Osteoblast (primary cell): ENCODE measurements at regions not wholly inside any gene's neighbourhood (a gene's known extent, or its start where the extent isn't known, plus 50 kb on each side); places are given as distances from the start of the nearest gene placed in this dataset.

ENCODE experiments used
- DNase-seq: peaks from one replicate; pipeline ENCODE4 v3.0.0; 2011; ENCODE audit warnings: low spot score, mixed read lengths; ENCODE audit not compliant: insufficient read length; ENCODE audit errors: missing footprints
- H2AFZ ChIP-seq: 2 replicates; pipeline ENCODE4 v1.6.0; 2011; ENCODE audit warnings: mild to moderate bottlenecking, low read length
- H3K27ac ChIP-seq: 2 replicates; pipeline ENCODE4 v1.5.1; 2011; ENCODE audit warnings: mild to moderate bottlenecking, low read depth, low read length, moderate library complexity
- H3K27me3 ChIP-seq: 2 replicates; pipeline ENCODE4 v1.6.0; 2012; ENCODE audit warnings: mild to moderate bottlenecking, control low read depth, inconsistent platforms, low read length, moderate library complexity; ENCODE audit not compliant: insufficient read depth
- H3K36me3 ChIP-seq: 2 replicates; pipeline ENCODE4 v1.5.1; 2011; ENCODE audit warnings: mild to moderate bottlenecking, low read length, control low read depth, moderate library complexity; ENCODE audit not compliant: insufficient read depth
- H3K4me1 ChIP-seq: 2 replicates; pipeline ENCODE4 v1.5.1; 2011; ENCODE audit warnings: mild to moderate bottlenecking, low read length, control low read depth, moderate library complexity; ENCODE audit not compliant: insufficient read depth
- H3K4me2 ChIP-seq: 2 replicates; pipeline ENCODE4 v1.6.0; 2011; ENCODE audit warnings: mild to moderate bottlenecking, low read length; ENCODE audit not compliant: insufficient read depth
- H3K4me3 ChIP-seq: fragments of 200-600 bp; sonication (generic); 3 replicates; pipeline ENCODE4 v1.5.1; 2012; ENCODE audit warnings: mild to moderate bottlenecking, low read length, inconsistent platforms; ENCODE audit not compliant: insufficient read depth
- H3K79me2 ChIP-seq: 2 replicates; pipeline ENCODE4 v1.6.0; 2012; ENCODE audit warnings: mild to moderate bottlenecking, low read length, control low read depth, inconsistent platforms; ENCODE audit not compliant: insufficient read depth
- H3K9me3 ChIP-seq: 2 replicates; pipeline ENCODE4 v1.5.1; 2011; ENCODE audit warnings: low read depth, low read length, control low read depth
- H4K20me1 ChIP-seq: 2 replicates; pipeline ENCODE4 v1.6.0; 2012; ENCODE audit warnings: mild to moderate bottlenecking, low read length, control low read depth; ENCODE audit not compliant: insufficient read depth
- CTCF ChIP-seq: IDR thresholded peaks from 2 replicates; pipeline ENCODE4 v1.5.1; 2011; ENCODE audit warnings: mild to moderate bottlenecking, low read depth, low read length, moderate library complexity; ENCODE audit errors: extremely low read depth

GRCh38 chr11:120037111-120037510 lies 100.8 kb downstream of the TRIM29 start:
- Histone ChIP-seq H3K4me1 (no peaks in the 10 kb centered on the region), H4K20me1 (no peaks in the 10 kb centered on the region), H3K27ac (no peak overlapping the region), H3K27me3 (no peaks in the 10 kb centered on the region), H3K36me3 (no peaks in the 10 kb centered on the region), H3K79me2 (no peaks in the 10 kb centered on the region), H2AFZ (no peak overlapping the region), H3K9me3 (no peaks in the 10 kb centered on the region), H3K4me3 (no peak overlapping the region), H3K4me2 (no peak overlapping the region)
- TF ChIP-seq CTCF: no peak
- DNase-seq: no peak

GRCh38 chr11:120035756-120036155 lies 102.2 kb downstream of the TRIM29 start:
- Histone ChIP-seq H2AFZ (no peak overlapping the region), H3K27me3 (no peaks in the 10 kb centered on the region), H3K9me3 (no peaks in the 10 kb centered on the region), H3K36me3 (no peaks in the 10 kb centered on the region), H3K27ac (no peak overlapping the region), H4K20me1 (no peaks in the 10 kb centered on the region), H3K4me1 (no peaks in the 10 kb centered on the region), H3K4me2 (no peak overlapping the region), H3K4me3 (no peak overlapping the region), H3K79me2 (no peaks in the 10 kb centered on the region)
- DNase-seq: no peak
- no peak for TF ChIP-seq CTCF

- Histone ChIP-seq H3K4me3 (no peak overlapping the region), H3K79me2 (no peaks in the 10 kb centered on the region), H3K27me3 (no peaks in the 10 kb centered on the region), H3K9me3 (no peaks in the 10 kb centered on the region), H3K4me1 (no peaks in the 10 kb centered on the region), H3K27ac (no peak overlapping the region), H2AFZ (no peak overlapping the region), H4K20me1 (no peaks in the 10 kb centered on the region), H3K36me3 (no peaks in the 10 kb centered on the region), H3K4me2 (no peak overlapping the region)
- no peak for DNase-seq
- TF ChIP-seq CTCF: no peak
Observed at GRCh38 chr11:120034881-120035630, 102.9 kb downstream of the TRIM29 start.

- Histone ChIP-seq H3K27ac (no peak overlapping the region), H3K36me3 (no peaks in the 10 kb centered on the region), H3K9me3 (no peaks in the 10 kb centered on the region), H4K20me1 (no peaks in the 10 kb centered on the region), H3K4me3 (no peak overlapping the region), H3K4me2 (no peak overlapping the region), H3K27me3 (no peaks in the 10 kb centered on the region), H3K79me2 (no peaks in the 10 kb centered on the region), H2AFZ (no peak overlapping the region), H3K4me1 (no peaks in the 10 kb centered on the region)
- no peak for TF ChIP-seq CTCF
- DNase-seq: no peak
Observed at GRCh38 chr11:120034176-120034875, 103.6 kb downstream of the TRIM29 start.
